GM21786 (cell line): ENCODE measurements at regions not wholly inside any gene's neighbourhood (a gene's known extent, or its start where the extent isn't known, plus 50 kb on each side); places are given as distances from the start of the nearest gene placed in this dataset.

ENCODE experiments used
- ATAC-seq: cut with Tn5 transposase; IDR thresholded peaks from one replicate; pipeline ENCODE4 v1.9.1; 2021; ENCODE audit not compliant: unreplicated experiment

DNA sequence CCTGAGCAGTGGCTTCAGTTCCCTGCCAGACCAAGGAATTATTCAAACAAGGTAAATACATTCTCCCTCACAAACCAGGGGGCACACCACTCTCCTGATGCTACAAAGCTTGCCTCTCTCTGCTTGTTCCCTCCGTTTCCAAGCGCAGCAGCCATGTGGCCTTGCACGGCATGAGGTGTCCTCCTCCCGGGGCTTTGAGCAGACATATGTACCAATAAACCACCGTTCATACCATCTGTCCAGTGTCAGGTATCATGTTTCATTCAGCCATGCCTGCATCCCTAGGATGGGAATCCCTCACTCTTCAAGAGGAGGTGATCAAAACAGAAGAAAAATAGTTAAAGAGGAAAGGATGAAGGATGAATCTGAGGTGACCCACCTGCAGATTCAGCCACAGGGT is 282.7 kb downstream of the ENC1 start:
- no peak for ATAC-seq

DNA sequence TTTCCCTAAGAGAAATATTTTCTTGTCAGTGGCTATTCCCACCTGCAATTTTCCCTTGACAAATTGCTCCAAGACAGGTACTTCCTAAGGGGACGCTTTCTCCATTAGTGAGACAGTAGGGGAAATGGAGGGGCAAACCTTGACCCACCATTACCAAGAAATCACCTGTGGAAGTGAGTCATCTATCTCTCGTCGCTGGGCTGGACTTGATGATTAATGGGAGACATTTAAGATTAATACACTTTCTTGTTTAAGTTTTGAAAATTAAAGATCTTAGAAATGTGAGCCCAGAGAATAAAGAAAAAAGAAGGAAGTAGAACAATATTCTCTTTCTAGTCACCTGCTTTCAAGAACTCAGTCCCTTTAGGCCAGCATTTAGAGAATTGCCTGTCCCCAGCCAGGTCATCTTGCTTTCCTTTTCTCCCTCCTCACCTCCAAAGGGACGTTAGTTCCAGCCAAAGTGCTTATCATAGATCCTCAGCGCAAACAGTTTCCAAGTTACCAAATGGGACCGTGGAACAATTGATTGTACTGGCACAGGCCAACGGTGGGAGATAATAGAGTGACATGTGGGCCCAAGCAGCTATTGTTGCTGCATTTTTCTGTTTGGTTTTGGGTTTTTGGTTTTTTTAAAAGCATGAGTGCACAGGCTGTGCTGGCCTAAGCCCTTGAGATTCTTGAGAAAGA is 284.4 kb downstream of the ENC1 start:
- no peak for ATAC-seq

DNA sequence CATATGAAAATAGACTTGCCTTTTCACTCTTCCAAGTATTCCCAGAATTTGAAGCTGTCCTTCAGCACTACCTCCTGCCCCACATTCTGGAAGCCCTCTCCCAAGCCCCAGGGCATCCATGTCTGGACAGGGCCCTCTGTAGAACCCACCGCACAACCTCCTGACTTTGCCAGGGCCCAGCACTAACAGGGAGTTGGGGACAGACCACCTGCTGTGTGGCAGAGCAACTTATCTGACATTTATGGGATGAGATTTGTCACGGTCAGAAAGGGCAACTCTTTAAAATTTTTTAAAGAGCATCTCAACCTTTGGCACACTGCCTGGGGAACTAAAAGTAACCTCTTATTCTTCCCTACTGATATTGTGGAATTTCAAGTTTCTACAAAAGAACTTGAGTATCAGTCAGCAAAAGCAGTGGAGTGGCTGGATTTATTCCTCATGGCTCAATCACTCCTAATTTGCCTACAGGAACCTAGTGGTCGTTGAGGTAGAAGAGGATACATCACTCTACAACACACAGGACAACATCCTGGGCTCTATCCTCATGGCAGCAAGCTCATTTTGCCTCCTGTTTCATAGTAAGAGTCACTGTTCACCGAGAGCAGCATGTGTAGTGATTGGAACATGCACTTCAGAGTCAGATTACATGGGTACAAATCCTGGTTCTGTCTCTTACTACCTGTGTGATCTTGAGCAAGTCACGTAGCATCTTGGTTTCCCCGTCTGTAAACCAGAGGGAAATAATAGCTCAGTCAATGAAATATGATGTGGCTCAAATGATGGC is 285.3 kb downstream of the ENC1 start:
- ATAC-seq: no peak

DNA sequence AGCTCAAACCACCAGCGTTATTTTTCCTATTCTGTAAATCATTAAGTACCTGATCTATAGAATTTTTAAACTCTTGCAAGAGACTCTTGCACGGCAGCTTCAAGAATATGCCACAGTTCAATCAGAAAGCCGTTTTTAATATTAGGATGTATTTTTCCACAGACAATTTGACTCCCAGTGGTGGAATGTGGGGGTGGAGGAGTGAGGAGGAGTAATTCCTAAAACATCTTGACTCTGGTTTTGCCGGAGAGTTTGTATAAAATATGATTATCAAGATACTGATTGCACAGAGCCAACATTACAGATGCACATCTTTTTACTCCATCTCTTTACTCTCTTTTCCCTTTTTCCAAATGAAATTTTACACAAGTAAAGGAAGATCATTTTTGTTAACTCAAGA is 288.3 kb downstream of the ENC1 start:
- ATAC-seq: no peak

DNA sequence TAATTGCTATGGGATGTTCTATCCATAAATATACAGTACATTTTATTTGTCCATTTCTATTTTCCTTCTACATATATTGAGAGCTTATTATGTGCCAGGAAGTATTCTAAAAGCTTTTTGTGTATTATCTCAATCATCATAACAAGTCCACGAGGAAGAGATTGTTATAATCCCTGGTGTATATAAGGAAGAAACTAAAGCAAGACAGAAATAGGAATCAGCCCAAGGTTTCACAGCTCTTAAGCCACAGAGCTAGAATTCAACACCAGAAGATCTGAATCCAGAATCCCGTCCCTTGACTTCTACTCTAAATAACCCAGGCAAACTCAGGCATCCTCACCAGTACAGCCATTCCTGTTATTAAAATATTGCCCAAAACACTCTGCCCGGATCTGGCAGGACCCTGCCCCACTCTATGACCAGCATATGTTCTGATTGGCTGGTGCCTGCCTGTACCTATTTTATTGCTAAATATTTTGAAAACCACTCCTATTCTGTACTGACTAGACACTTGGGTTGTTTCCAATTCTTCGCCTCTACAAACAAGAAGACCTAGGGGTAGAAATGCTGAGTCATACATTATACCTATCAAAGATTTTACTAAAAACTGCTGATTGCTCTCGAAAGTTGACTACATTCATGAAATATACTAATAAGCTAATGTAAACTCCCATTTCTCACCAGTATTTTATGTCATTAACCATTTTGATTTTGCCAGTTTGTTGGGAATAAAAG is 297.4 kb downstream of the ENC1 start:
- no peak for ATAC-seq

DNA sequence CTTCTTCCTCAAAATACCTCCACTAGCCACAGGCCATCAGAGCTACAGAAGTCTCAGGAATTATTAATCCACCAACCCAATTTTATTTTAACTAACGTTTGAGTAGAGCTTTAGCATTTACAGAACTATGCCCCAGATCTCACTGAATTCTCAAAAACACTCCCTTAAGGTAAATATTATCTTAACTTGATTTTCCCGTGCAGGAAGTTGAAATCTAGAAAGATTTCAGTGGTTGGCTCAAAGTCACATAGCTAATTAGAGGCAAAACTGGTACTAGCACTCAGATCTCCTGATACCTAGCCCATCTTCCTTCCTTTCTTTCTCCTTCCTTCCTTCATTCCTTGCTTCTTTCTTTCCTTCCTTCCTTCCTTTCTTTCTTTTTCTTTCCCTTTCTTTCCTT is 298.3 kb downstream of the ENC1 start:
- ATAC-seq: no peak

DNA sequence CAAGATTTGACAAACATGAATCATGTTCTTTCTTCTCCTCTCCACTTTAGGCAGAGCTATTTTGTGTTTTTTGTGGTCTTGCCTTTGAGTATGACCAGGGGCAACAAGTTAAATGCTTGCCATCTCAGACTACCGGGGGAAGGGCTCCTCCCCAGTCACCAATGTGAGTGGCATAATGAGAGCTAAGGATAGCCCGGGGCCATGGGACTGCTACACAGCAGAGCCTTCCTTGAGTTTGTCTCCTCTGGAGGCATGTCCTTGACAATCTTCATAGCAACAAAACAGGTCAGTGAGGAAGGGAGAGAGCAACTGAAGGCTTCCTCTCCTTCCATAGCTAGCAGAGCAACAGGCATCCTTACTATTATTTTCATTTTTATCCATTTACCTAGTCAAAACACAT is 299.3 kb downstream of the ENC1 start:
- ATAC-seq: no peak

DNA sequence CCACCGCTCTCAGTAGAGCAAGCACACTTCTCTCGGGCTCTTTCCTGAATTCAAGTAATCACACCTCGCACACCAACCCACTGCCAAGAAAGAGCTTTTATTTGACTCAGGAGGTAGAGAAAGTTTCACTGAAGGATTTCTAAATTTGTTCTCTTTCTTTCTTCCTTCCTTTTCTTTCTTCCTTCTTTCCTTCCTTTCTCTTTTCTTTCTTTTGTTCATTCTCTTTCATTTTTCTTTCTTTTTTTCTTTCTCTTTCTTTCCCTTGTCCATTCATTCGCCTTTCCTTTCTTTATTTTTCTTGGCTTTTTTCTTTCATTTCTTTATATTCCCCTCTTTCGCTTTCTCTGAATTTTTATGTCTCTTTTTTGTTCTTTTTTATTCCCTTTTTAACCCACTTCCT is 300.1 kb downstream of the ENC1 start:
- ATAC-seq: no peak

DNA sequence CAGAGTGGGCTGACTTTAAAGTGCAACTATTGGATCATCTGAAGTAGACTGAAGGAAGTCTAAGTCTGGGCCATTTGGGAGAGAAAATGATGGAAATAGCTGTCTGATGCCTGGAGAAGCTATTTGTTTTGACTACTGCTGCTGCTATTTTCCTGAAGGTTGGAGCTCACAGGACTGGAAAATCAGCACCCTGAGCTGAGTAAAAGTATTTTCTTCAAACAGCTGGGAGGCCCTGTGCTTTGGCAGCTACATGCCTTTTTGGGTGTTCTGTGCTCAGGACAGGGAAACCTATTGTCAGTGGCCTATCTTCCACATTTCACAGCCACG is 302.6 kb downstream of the ENC1 start:
- no peak for ATAC-seq

DNA sequence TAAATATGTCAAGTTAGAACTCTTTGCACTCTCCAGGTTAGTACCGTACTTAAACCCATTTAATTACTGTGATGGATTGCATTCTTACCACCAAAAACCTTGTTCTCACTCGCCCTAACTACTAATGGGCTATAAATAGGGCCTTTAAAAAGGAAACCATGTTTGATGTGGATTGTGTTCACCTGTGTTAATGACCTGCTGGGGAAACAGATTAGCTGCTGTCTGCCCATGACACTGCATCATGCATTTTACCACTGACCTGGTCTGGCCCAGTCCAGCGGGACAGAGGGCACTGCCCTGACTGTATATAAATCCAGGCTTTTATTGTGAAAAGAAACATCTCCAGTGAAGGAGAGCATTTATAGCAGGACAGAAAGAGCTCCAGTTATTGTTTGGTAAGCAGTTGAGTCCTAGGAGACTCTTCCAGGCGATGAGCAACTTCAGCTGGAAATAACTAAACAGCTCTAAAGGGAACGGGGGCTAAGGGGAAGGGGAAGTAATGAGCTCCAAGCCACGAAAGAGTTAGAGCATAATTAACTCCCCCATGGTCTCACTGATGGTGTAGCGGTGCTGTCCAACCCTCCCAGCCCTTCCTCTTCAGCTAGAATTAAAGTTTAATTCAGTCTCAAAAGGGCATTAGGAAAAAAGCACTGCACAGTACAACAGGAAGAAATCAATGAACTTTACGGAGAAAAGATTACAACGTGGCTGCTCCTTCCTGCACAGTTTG is 303.1 kb downstream of the ENC1 start:
- ATAC-seq: no peak

DNA sequence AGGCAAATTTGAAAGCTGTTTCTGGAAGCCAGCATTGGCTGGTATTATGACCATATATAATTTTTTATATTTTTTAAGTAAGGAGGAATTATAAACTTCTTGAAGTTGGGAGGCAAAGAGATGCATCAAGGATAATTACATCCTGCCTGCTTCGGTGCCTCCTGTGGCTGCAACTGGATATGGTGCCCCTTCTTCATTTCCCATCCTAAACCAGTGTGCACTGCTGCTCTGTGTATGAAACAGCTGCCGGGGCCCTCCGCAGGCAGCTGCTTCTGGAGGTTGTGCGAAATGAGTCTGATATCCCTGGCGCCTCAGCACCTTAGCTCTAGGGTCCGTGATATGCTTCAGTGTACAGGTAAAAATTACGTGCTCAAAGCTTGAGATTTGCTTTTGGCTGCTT is 304.2 kb downstream of the ENC1 start:
- ATAC-seq: no peak

DNA sequence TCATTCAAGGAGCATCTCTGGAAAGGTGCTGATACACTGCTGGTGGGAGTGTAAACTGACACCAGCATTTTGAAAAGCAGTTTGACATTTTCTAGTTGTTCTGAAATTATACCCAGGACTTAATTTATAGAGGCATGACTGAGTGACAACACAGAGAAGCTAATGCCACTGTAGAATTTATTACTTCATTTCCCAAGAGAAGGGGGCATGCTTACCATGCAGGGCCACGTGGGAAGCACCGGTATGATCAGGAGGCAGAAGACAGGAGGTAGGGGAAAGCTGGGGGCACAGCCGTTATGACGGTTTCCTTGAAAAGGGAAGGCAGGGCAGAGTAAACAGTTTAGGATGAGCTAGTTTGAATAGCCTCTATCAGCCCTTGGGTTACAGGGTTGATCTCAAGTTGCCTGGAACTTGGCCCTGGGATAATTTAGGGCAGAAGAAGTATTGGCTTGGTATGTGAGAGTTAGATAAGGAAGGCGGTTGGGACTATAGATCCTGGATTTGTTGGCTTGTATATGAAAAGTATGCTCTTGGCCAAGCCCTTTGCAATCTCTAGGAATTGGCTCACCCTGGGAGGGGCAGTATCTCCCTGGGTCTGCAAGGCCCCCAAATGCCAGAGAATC is 305.7 kb downstream of the ENC1 start:
- ATAC-seq: no peak

DNA sequence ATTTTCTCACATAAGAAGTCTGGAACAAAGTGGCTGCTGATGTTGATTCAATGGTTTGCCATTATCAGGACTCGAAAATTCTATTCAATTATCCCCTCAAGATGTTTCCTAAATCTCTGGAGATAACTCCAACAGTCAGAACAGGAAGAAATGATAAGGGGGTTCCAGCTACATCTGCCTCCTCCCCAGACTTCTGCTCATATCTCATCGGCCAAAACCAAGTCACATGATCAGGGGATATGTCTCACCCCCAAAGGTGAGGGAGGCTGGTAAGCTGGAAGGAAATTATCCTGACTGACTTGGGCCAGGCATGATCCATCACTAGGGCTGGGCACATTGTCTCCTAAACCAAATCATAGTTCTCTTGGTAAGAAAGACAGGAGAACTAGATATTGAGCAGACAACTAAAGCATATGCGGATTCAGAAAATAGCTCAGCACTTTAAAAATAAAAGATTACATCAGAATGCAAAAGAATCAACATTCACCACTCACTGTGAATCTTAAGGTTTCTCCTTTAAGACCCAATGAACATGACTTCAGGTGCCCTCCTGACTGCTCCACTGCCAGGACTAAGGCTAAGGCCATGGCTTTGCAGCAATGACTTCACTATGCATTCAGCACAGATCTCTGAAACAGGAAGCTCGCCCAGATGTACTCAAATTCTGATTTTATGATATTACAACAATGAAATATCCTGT is 306.3 kb downstream of the ENC1 start:
- ATAC-seq: no peak

DNA sequence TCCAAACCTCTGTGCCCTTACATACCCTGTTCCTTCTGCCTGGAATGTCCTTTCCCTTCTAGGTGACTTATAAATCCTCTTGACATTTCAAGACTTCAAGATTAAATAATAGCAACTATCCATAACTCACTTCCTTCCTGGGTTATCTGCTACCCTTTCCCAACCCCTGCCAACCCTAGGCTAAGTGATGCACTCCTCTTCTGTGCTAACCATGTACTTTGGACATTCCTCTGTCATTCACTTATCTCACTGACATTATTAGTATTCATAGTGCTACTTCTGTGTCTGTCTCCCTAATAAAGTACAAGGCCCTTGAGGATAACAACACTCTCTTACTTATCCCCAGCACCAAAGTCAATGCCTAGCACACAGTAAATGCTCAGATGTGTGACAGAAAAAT is 307.1 kb downstream of the ENC1 start:
- no peak for ATAC-seq

DNA sequence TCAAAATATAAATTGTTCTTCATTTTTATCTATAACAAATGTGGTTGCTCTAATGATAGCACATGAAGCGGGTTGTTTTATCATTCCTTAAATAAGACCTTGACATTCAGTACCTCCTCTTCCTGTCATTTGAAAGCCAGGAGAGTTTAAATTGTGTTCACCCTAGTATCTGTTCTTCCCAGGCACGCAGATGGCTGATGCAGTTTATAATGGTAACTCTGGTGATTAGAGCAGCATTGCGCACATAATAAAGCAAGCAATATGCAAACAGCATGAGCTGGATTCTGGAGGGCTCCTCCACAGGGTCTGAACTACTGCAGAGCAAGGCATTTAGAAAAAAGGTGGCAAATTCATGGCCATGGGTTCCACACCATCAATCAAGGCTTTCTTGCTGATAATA is 307.8 kb downstream of the ENC1 start:
- no peak for ATAC-seq

DNA sequence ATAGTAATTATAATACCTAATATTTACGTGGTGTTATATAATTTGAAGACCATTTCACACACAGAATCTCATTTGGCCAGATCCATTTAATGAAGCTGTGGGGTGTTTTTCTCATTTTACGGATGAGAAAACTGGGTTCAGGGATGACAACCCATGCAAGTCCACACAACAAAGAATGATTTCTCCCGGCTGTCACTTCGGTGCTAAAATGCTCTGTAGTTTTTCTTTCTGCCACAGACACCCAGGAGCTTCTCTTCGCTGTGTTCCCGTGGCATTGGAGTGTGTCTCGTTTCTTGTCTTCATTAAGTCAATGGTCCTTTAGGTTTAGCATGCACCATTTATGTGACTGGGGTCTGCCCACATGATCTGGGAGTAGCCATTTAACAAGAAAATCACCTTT is 308.5 kb downstream of the ENC1 start:
- ATAC-seq: no peak

DNA sequence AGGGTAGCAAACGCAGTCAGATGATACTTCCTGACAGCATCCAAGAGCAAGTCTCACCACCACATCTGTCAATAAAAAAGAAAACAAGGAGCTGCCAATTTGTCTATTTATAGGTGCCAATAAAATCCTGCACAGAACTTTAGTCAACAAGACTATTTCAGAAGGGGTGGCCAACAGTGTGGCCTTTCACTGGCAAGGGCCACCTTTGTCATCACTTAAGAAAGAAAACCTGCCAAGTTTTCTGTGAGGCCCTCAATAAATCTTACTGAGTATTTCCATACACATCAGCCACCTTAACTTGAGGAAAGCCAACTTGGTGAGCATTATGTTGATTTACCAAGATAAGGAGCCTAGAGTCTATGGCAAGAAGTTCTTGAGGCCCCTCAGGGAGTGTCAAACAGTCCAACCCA is 312.3 kb downstream of the ENC1 start:
- no peak for ATAC-seq

DNA sequence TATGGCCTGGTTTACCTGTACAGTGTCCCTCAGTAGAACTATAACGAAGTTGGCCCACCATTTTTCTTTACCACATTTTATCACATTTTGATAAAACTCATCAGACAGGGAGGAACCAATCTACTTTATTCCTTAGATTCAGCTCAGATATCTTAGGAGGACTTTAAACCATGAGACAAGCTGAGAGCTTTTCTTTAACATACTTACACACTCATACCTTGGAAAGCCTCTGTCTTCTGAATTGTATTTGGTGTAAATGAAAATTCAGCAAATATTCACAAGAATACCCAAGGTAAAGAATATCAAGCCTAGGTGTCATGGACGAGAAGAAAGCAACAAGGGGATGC is 313.2 kb downstream of the ENC1 start:
- ATAC-seq: no peak

DNA sequence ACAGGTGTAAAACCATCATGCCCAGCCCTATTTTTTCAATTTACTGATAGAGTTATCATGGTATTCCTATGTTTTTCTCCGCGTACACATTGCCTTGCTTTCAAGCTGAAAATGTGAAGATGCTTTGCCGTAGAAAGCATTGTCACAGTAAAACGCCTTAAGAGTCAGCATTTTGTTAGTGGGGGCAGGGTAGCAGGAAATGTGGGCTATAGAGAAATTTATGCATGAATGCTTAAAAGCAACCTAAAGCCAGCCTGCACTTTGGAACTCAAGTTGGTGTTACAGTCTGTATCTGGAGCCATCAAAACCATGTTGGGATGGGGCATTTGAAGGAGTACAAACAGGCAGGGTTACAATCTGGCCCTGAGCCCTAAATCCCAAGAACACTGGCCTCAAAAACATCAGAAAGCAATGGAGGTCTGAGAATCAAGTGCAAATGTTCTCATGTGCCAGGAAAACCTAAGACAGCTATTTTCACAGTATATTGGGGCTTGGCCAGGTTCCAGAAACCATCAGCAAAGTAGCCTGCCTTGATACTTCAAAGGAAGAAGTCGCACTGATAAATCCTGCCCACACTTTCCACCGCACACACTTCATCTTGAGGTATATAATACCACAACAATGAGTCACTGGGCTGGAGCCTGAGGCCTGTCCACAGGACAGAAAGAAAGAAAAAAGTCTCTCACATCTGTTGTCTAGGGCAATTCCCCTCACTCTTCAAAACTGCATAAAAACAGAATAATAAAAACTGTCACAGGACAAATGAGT is 313.8 kb downstream of the ENC1 start:
- ATAC-seq: peak; percentile 92

DNA sequence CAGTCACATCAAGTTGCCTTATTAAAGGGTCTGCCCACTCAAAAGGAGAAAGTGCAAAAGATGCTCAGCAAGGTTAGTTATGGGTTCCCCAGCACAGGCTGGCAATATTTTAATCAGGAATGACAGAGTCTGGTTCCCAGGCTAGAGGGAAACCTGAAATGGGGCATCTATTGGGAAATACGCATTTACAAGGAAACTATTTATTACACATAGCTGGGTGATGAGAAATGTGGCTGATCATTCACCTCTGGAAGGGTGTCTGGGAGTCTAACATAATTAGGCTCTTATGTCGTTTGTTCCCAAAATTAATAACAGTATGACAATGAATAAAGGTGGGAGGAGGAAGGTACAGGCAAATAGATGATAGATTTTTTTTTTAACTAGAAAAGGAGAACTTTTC is 314.7 kb downstream of the ENC1 start:
- ATAC-seq: no peak
